ENCODE measurements at regions not wholly inside any gene's neighbourhood (a gene's known extent, or its start where the extent isn't known, plus 50 kb on each side); places are given as distances from the start of the nearest gene placed in this dataset.
A peak's percentile ranks its signal among the peaks of the same experiment; 100 is the strongest.

DNA sequence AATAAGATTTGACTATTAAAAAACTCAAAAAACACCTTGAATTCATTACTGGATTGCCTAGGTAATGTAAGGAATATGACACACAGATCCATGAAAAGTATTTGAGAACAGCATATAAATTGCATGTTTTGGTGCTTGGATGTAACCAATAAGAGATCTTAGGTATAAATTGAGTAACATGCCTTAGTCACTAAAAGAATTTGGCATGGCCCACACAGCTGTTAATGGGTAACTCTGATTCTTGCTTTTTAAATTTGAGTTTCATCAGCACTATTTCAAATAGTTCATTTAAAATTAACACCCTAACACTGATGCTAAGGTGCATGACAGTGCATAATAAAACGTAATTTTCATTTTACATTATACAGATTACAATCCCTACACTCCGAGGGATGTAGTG is 779.3 kb upstream of the WWC1 start:
- TF ChIP-seq, protein P1, sequence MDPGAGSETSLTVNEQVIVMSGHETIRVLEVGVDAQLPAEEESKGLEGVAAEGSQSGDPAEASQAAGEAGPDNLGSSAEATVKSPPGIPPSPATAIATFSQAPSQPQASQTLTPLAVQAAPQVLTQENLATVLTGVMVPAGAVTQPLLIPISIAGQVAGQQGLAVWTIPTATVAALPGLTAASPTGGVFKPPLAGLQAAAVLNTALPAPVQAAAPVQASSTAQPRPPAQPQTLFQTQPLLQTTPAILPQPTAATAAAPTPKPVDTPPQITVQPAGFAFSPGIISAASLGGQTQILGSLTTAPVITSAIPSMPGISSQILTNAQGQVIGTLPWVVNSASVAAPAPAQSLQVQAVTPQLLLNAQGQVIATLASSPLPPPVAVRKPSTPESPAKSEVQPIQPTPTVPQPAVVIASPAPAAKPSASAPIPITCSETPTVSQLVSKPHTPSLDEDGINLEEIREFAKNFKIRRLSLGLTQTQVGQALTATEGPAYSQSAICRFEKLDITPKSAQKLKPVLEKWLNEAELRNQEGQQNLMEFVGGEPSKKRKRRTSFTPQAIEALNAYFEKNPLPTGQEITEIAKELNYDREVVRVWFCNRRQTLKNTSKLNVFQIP (CRISPR knock-in tag; IDR thresholded peaks at IDR 0.05; ENCODE audit: borderline replicate concordance, low read depth), result no peak
- TF ChIP-seq ESRRG (CRISPR knock-in tag; IDR thresholded peaks at IDR 0.05) (no peak), BACH2 (CRISPR knock-in tag; IDR thresholded peaks at IDR 0.05; ENCODE audit: borderline replicate concordance) (no peak), ZC3H10 (CRISPR knock-in tag; IDR thresholded peaks at IDR 0.05) (no peak), GLIS3 (CRISPR knock-in tag; IDR thresholded peaks at IDR 0.05) (no peak), CSDC2 (CRISPR knock-in tag; IDR thresholded peaks at IDR 0.05) (no peak), ZNF70 (CRISPR knock-in tag; IDR thresholded peaks at IDR 0.05) (no peak), SNAI2 (CRISPR knock-in tag; IDR thresholded peaks at IDR 0.05) (no peak), ZFP30 (CRISPR knock-in tag; IDR thresholded peaks at IDR 0.05) (no peak)
- TF ChIP-seq, protein P2, sequence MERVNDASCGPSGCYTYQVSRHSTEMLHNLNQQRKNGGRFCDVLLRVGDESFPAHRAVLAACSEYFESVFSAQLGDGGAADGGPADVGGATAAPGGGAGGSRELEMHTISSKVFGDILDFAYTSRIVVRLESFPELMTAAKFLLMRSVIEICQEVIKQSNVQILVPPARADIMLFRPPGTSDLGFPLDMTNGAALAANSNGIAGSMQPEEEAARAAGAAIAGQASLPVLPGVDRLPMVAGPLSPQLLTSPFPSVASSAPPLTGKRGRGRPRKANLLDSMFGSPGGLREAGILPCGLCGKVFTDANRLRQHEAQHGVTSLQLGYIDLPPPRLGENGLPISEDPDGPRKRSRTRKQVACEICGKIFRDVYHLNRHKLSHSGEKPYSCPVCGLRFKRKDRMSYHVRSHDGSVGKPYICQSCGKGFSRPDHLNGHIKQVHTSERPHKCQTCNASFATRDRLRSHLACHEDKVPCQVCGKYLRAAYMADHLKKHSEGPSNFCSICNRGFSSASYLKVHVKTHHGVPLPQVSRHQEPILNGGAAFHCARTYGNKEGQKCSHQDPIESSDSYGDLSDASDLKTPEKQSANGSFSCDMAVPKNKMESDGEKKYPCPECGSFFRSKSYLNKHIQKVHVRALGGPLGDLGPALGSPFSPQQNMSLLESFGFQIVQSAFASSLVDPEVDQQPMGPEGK (CRISPR knock-in tag; IDR thresholded peaks at IDR 0.05; ENCODE audit: borderline replicate concordance), result no peak
- TF ChIP-seq, protein P3, sequence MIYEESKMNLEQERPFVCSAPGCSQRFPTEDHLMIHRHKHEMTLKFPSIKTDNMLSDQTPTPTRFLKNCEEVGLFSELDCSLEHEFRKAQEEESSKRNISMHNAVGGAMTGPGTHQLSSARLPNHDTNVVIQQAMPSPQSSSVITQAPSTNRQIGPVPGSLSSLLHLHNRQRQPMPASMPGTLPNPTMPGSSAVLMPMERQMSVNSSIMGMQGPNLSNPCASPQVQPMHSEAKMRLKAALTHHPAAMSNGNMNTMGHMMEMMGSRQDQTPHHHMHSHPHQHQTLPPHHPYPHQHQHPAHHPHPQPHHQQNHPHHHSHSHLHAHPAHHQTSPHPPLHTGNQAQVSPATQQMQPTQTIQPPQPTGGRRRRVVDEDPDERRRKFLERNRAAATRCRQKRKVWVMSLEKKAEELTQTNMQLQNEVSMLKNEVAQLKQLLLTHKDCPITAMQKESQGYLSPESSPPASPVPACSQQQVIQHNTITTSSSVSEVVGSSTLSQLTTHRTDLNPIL (CRISPR knock-in tag; IDR thresholded peaks at IDR 0.05; ENCODE audit: low read depth), result no peak
- ATAC-seq, result no peak

DNA sequence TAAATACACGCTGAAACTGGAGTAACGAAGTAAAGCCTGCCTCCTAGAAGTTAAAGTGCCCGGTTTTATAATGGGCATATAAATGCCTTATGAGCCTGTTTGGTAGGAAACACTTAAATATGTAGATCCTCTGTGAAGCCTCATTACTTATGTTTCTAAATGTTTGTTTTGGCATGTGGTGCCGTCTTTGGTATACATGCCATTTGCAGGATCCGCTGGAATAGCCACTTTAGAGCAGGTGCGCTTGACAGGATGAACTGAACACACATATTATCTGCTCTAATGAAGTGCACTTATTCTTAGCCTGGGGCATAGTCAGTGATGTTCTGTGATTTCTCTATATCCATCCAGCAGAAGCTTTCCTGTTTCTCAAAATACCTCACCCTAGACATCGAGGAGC is 778.1 kb upstream of the WWC1 start:
- peak; percentile 4; the same call in 1 of the 2 replicates for TF ChIP-seq ISL1 (CRISPR knock-in tag; IDR thresholded peaks at IDR 0.05)
- TF ChIP-seq, protein P1 (CRISPR knock-in tag; IDR thresholded peaks at IDR 0.05; ENCODE audit: borderline replicate concordance, low read depth), result no peak
- TF ChIP-seq, protein P4, sequence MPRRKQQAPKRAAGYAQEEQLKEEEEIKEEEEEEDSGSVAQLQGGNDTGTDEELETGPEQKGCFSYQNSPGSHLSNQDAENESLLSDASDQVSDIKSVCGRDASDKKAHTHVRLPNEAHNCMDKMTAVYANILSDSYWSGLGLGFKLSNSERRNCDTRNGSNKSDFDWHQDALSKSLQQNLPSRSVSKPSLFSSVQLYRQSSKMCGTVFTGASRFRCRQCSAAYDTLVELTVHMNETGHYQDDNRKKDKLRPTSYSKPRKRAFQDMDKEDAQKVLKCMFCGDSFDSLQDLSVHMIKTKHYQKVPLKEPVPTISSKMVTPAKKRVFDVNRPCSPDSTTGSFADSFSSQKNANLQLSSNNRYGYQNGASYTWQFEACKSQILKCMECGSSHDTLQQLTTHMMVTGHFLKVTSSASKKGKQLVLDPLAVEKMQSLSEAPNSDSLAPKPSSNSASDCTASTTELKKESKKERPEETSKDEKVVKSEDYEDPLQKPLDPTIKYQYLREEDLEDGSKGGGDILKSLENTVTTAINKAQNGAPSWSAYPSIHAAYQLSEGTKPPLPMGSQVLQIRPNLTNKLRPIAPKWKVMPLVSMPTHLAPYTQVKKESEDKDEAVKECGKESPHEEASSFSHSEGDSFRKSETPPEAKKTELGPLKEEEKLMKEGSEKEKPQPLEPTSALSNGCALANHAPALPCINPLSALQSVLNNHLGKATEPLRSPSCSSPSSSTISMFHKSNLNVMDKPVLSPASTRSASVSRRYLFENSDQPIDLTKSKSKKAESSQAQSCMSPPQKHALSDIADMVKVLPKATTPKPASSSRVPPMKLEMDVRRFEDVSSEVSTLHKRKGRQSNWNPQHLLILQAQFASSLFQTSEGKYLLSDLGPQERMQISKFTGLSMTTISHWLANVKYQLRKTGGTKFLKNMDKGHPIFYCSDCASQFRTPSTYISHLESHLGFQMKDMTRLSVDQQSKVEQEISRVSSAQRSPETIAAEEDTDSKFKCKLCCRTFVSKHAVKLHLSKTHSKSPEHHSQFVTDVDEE (CRISPR knock-in tag; IDR thresholded peaks at IDR 0.05), result peak; percentile 33; the same call in 1 of the 2 replicates
- TF ChIP-seq TCF4 (CRISPR knock-in tag; IDR thresholded peaks at IDR 0.05; ENCODE audit: borderline replicate concordance), result 0 out of 2 replicates have a peak, but pooled peaks have one; percentile 16
- ATAC-seq, result no peak

DNA sequence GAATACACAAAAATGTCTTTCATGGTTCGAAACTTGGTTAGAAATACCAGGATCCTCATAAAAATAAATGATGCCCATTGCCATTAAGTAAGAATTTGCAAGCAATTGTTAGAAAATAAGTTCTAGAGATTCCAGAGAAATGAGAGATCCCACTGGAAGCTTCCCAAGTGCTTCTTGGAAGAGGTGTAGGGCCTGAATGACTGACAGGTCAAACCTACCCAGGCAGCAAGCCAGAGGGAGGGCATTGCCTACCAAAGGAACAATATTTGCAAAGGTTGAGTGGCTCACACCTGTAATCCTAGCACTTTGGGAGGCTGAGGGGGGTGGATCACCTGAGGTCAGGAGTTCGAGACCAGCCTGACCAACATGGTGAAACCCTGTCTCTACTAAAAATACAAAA is 777.0 kb upstream of the WWC1 start:
- ATAC-seq, result no peak
- no peak for TF ChIP-seq ZC3H10 (CRISPR knock-in tag; IDR thresholded peaks at IDR 0.05)
- no peak for TF ChIP-seq PPARA (CRISPR knock-in tag; IDR thresholded peaks at IDR 0.05; ENCODE audit: borderline replicate concordance)
- no peak for TF ChIP-seq RARB (CRISPR knock-in tag; IDR thresholded peaks at IDR 0.05)
- TF ChIP-seq ZNF70 (CRISPR knock-in tag; IDR thresholded peaks at IDR 0.05), result no peak
- TF ChIP-seq, protein P5, sequence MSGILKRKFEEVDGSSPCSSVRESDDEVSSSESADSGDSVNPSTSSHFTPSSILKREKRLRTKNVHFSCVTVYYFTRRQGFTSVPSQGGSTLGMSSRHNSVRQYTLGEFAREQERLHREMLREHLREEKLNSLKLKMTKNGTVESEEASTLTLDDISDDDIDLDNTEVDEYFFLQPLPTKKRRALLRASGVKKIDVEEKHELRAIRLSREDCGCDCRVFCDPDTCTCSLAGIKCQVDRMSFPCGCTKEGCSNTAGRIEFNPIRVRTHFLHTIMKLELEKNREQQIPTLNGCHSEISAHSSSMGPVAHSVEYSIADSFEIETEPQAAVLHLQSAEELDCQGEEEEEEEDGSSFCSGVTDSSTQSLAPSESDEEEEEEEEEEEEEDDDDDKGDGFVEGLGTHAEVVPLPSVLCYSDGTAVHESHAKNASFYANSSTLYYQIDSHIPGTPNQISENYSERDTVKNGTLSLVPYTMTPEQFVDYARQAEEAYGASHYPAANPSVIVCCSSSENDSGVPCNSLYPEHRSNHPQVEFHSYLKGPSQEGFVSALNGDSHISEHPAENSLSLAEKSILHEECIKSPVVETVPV (CRISPR knock-in tag; IDR thresholded peaks at IDR 0.05), result no peak
- no peak for TF ChIP-seq GLIS3 (CRISPR knock-in tag; IDR thresholded peaks at IDR 0.05)
- TF ChIP-seq ZFP3 (CRISPR knock-in tag; IDR thresholded peaks at IDR 0.05), result no peak

Measured in SK-N-SH treated with all-trans-retinoic acid at 6 μM for 48 hours (cell line).